GM19351 (cell line): ENCODE measurements at regions not wholly inside any gene's neighbourhood (a gene's known extent, or its start where the extent isn't known, plus 50 kb on each side); places are given as distances from the start of the nearest gene placed in this dataset.
"Not testable (repeated sequence)": the region's sequence is repeated elsewhere in the genome, so short reads cannot be mapped to it uniquely, and the experiment has no call there.

Source experiments
- ATAC-seq: cut with Tn5 transposase; IDR thresholded peaks from one replicate; pipeline ENCODE4 v1.9.1; 2021; ENCODE audit warnings: mild to moderate bottlenecking, moderate library complexity; ENCODE audit not compliant: unreplicated experiment

GRCh38 chr4:49222810-49223209 lies 236.7 kb downstream of the CWH43 start:
- not testable (repeated sequence) for ATAC-seq

- not testable (repeated sequence) for ATAC-seq
Observed at GRCh38 chr4:49226216-49226866, 240.3 kb downstream of the CWH43 start.

GRCh38 chr4:49227941-49228340 lies 241.9 kb downstream of the CWH43 start:
- ATAC-seq: not testable (repeated sequence)

GRCh38 chr4:49229243-49229642 lies 243.2 kb downstream of the CWH43 start:
- not testable (repeated sequence) for ATAC-seq

- not testable (repeated sequence) for ATAC-seq
Observed at GRCh38 chr4:49229713-49230112, 243.6 kb downstream of the CWH43 start.

GRCh38 chr4:49233346-49233745 lies 247.3 kb downstream of the CWH43 start:
- not testable (repeated sequence) for ATAC-seq

GRCh38 chr4:49233749-49234148 lies 247.7 kb downstream of the CWH43 start:
- ATAC-seq: not testable (repeated sequence)

GRCh38 chr4:49234382-49234781 lies 248.3 kb downstream of the CWH43 start:
- not testable (repeated sequence) for ATAC-seq

GRCh38 chr4:49235413-49236160 lies 249.5 kb downstream of the CWH43 start:
- ATAC-seq: not testable (repeated sequence)

- not testable (repeated sequence) for ATAC-seq
Observed at GRCh38 chr4:49236474-49236873, 250.4 kb downstream of the CWH43 start.

- ATAC-seq: not testable (repeated sequence)
Observed at GRCh38 chr4:49241295-49241694, 255.2 kb downstream of the CWH43 start.

- not testable (repeated sequence) for ATAC-seq
Observed at GRCh38 chr4:49262786-49263185, 276.7 kb downstream of the CWH43 start.

GRCh38 chr4:49270435-49270834 lies 284.4 kb downstream of the CWH43 start:
- ATAC-seq: not testable (repeated sequence)

GRCh38 chr4:49270912-49271311 lies 284.8 kb downstream of the CWH43 start:
- not testable (repeated sequence) for ATAC-seq

GRCh38 chr4:49285905-49286304 lies 299.8 kb downstream of the CWH43 start:
- not testable (repeated sequence) for ATAC-seq

GRCh38 chr4:49286926-49287745 lies 301.1 kb downstream of the CWH43 start:
- ATAC-seq: not testable (repeated sequence)

GRCh38 chr4:49287893-49288292 lies 301.8 kb downstream of the CWH43 start:
- not testable (repeated sequence) for ATAC-seq

- ATAC-seq: not testable (repeated sequence)
Observed at GRCh38 chr4:49288796-49289195, 302.7 kb downstream of the CWH43 start.

GRCh38 chr4:49314815-49315214 lies 328.7 kb downstream of the CWH43 start:
- ATAC-seq: not testable (repeated sequence)

GRCh38 chr4:49320725-49321410 lies 334.8 kb downstream of the CWH43 start:
- not testable (repeated sequence) for ATAC-seq
